IMR-90 (cell line): ENCODE measurements at regions not wholly inside any gene's neighbourhood (a gene's known extent, or its start where the extent isn't known, plus 50 kb on each side); places are given as distances from the start of the nearest gene placed in this dataset.

Experiments
- ATAC-seq: fragments of 200-7000 bp; cut with Tn5 transposase; 2 replicates; pipeline ENCODE4 v1.9.1; 2020; ENCODE audit warnings: low read depth, mild to moderate bottlenecking, moderate library complexity
- BruUV-seq: library from RNA; stranded (reverse); fragments of 400-500 nt; replicated peaks from 2 replicates; lab custom pipeline; 2021; lab: Mats Ljungman, UMichigan
- CTCF ChIA-PET: fragments of 300-600 bp; formaldehyde crosslinking; extraction: SDS; loops from one replicate; lab custom pipeline; 2021; ENCODE audit warnings: antibody characterized with exemption; lab: Yijun Ruan, JAX
- POLR2A ChIA-PET: fragments of 300-600 bp; sonication (Branson Sonifier 250); formaldehyde crosslinking; loops from one replicate; lab custom pipeline; 2022; ENCODE audit warnings: antibody characterized with exemption; ENCODE audit not compliant: unreplicated experiment; lab: Charles Lee
- DNase-seq: peaks from one replicate; pipeline ENCODE4 v3.0.0; 2013
- H2AFZ ChIP-seq: replicated peaks from 2 replicates; pipeline ENCODE3; 2013; ENCODE audit warnings: low read length, mild to moderate bottlenecking; ENCODE audit not compliant: poor library complexity
- H2AK5ac ChIP-seq: 2 replicates; pipeline ENCODE4 v1.6.1; 2013; ENCODE audit warnings: low read depth, low read length, inconsistent platforms
- H2AK9ac ChIP-seq: replicated peaks from 2 replicates; pipeline ENCODE3; 2013; ENCODE audit warnings: mild to moderate bottlenecking, low read depth, low read length, moderate library complexity; ENCODE audit not compliant: poor library complexity
- H2BK120ac ChIP-seq: 2 replicates; pipeline ENCODE4 v1.6.1; 2013; ENCODE audit warnings: low read depth, low read length, inconsistent platforms
- H2BK15ac ChIP-seq: 3 replicates; pipeline ENCODE4 v1.6.1; 2013; ENCODE audit warnings: low read depth, low read length, inconsistent platforms
- H2BK20ac ChIP-seq: 2 replicates; pipeline ENCODE4 v1.6.1; 2013; ENCODE audit warnings: low read depth, mild to moderate bottlenecking, inconsistent platforms, low read length, moderate library complexity
- H2BK5ac ChIP-seq: 2 replicates; pipeline ENCODE4 v1.6.1; 2013; ENCODE audit warnings: mild to moderate bottlenecking, low read depth, low read length, inconsistent platforms; ENCODE audit not compliant: poor library complexity, severe bottlenecking
- H3K14ac ChIP-seq: replicated peaks from 2 replicates; pipeline ENCODE4 v1.6.1; 2013; ENCODE audit warnings: low read depth, low read length, inconsistent platforms
- H3K18ac ChIP-seq: 2 replicates; pipeline ENCODE4 v1.6.1; 2013; ENCODE audit warnings: low read depth, low read length, control low read depth
- H3K23ac ChIP-seq: 2 replicates; pipeline ENCODE4 v1.6.1; 2013; ENCODE audit warnings: low read depth, low read length, inconsistent platforms
- H3K27ac ChIP-seq: 2 replicates; pipeline ENCODE4 v1.5.1; 2013; ENCODE audit warnings: mild to moderate bottlenecking, control low read depth, low read length; ENCODE audit not compliant: insufficient read depth
- H3K27me3 ChIP-seq: 2 replicates; pipeline ENCODE4 v1.6.1; 2013; ENCODE audit warnings: low read length; ENCODE audit not compliant: control insufficient read depth, insufficient read depth
- H3K36me3 ChIP-seq: 2 replicates; pipeline ENCODE4 v1.6.1; 2013; ENCODE audit warnings: low read length, mixed read lengths; ENCODE audit not compliant: control insufficient read depth, insufficient read depth
- H3K4ac ChIP-seq: 2 replicates; pipeline ENCODE4 v1.6.1; 2013; ENCODE audit warnings: low read depth, low read length, inconsistent platforms
- H3K4me1 ChIP-seq: 2 replicates; pipeline ENCODE4 v1.6.1; 2013; ENCODE audit warnings: low read length, mixed read lengths; ENCODE audit not compliant: control insufficient read depth, insufficient read depth
- H3K4me2 ChIP-seq: 2 replicates; pipeline ENCODE4 v1.6.1; 2013; ENCODE audit warnings: low read depth, mild to moderate bottlenecking, control low read depth, low read length, moderate library complexity
- H3K4me3 ChIP-seq: 2 replicates; pipeline ENCODE4 v1.5.1; 2013; ENCODE audit warnings: low read depth, mild to moderate bottlenecking, control low read depth, low read length, moderate library complexity; ENCODE audit not compliant: insufficient read depth
- H3K56ac ChIP-seq: 2 replicates; pipeline ENCODE4 v1.6.1; 2013; ENCODE audit warnings: low read length, inconsistent platforms; ENCODE audit not compliant: insufficient read depth; ENCODE audit errors: extremely low read depth
- H3K79me1 ChIP-seq, 2 experiments: 2 replicates each; pipeline ENCODE4 v1.6.1; 2013; ENCODE audit warnings: low read length in 2 of 2, inconsistent platforms in 1 of 2, low read depth in 1 of 2
- H3K9ac ChIP-seq: 2 replicates; pipeline ENCODE4 v1.6.1; 2013; ENCODE audit warnings: low read depth, low read length, control low read depth
- H3K9me1 ChIP-seq: 2 replicates; pipeline ENCODE4 v1.6.1; 2013; ENCODE audit warnings: low read length, inconsistent platforms; ENCODE audit not compliant: insufficient read depth
- H3K9me3 ChIP-seq: 2 replicates; pipeline ENCODE4 v1.6.1; 2013; ENCODE audit warnings: low read length; ENCODE audit not compliant: control insufficient read depth, insufficient read depth
- H4K20me1 ChIP-seq: 2 replicates; pipeline ENCODE4 v1.6.1; 2013; ENCODE audit warnings: low read length, inconsistent platforms; ENCODE audit not compliant: insufficient read depth
- H4K5ac ChIP-seq: 2 replicates; pipeline ENCODE4 v1.6.1; 2013; ENCODE audit warnings: mild to moderate bottlenecking, low read depth, low read length, control low read depth
- H4K8ac ChIP-seq, 2 experiments: 2 replicates each; pipeline ENCODE4 v1.6.1; 2013; ENCODE audit warnings: low read depth in 2 of 2, low read length in 2 of 2, control low read depth in 1 of 2, inconsistent platforms in 1 of 2
- H4K91ac ChIP-seq: 2 replicates; pipeline ENCODE4 v1.6.1; 2013; ENCODE audit warnings: low read depth, low read length, inconsistent platforms; ENCODE audit not compliant: insufficient read depth
- BHLHE40 ChIP-seq: fragments of 150-350 bp; IDR thresholded peaks from 2 replicates; pipeline ENCODE4 v1.6.1; 2016; ENCODE audit warnings: mild to moderate bottlenecking, low read depth, low read length
- CEBPB ChIP-seq: IDR thresholded peaks from 2 replicates; pipeline ENCODE4 v1.6.1; 2012; ENCODE audit warnings: low read depth, low read length, improper control_type of control experiment
- FOS ChIP-seq: fragments of 150-350 bp; IDR thresholded peaks from 2 replicates; pipeline ENCODE4 v1.6.1; 2016; ENCODE audit warnings: low read depth, low read length
- MAFK ChIP-seq: IDR thresholded peaks from 2 replicates; pipeline ENCODE4 v1.6.1; 2012; ENCODE audit warnings: low read depth, low read length, improper control_type of control experiment
- MAZ ChIP-seq: IDR thresholded peaks from 2 replicates; pipeline ENCODE4 v1.6.1; 2012; ENCODE audit warnings: low read depth, mild to moderate bottlenecking, low read length, improper control_type of control experiment, moderate library complexity, borderline replicate concordance
- MXI1 ChIP-seq: IDR thresholded peaks from 2 replicates; pipeline ENCODE4 v1.6.1; 2012; ENCODE audit warnings: low read depth, mild to moderate bottlenecking, low read length, moderate library complexity, borderline replicate concordance
- NFE2L2 ChIP-seq: fragments of 150-350 bp; IDR thresholded peaks from 2 replicates; pipeline ENCODE4 v1.6.1; 2016; ENCODE audit warnings: low read depth, mild to moderate bottlenecking, low read length
- POLR2A ChIP-seq: IDR thresholded peaks from 2 replicates; pipeline ENCODE4 v1.6.1; 2012; ENCODE audit warnings: mild to moderate bottlenecking, low read depth, low read length
- RAD21 ChIP-seq: IDR thresholded peaks from 2 replicates; pipeline ENCODE4 v1.6.1; 2012; ENCODE audit warnings: low read length, improper control_type of control experiment
- RFX5 ChIP-seq: IDR thresholded peaks from 2 replicates; pipeline ENCODE4 v1.8.0; 2012; ENCODE audit warnings: low read depth, mild to moderate bottlenecking, low read length, moderate library complexity
- SMC3 ChIP-seq: fragments of 150-350 bp; IDR thresholded peaks from 2 replicates; pipeline ENCODE4 v1.6.1; 2016; ENCODE audit warnings: low read depth, mild to moderate bottlenecking, antibody characterized with exemption, low read length, moderate library complexity
- dilution Hi-C: fragments of 300-500 bp; cut with HindIII; formaldehyde crosslinking; loops from one replicate; pipeline ENCODE4 v1.14.3; 2018; ENCODE audit warnings: low sequenced_read_pairs; ENCODE audit not compliant: unreplicated experiment
- in situ Hi-C: fragments of 300-500 bp; cut with MboI; formaldehyde crosslinking; loops from 3 replicates; pipeline ENCODE4 v1.14.3; 2019; ENCODE audit warnings: low sequenced_read_pairs, inconsistent platforms, mixed read lengths
- intact Hi-C: fragments of 100-400 bp; cut with micrococcal nuclease; formaldehyde crosslinking; loops from 2 replicates; pipeline ENCODE4 v1.10.0; 2022
- TF ChIP-seq, protein P1 (sequence below): conservative IDR thresholded peaks from 2 replicates; pipeline ENCODE4 v1.5.1; 2012; ENCODE audit warnings: mild to moderate bottlenecking, low read depth, low read length, improper control_type of control experiment
- TF ChIP-seq, protein P2 (sequence below): fragments of 150-350 bp; IDR thresholded peaks from 2 replicates; pipeline ENCODE4 v1.6.1; 2016; ENCODE audit warnings: low read depth, mild to moderate bottlenecking, low read length, moderate library complexity, borderline replicate concordance
- TF ChIP-seq, protein P3 (sequence below): fragments of 150-350 bp; IDR thresholded peaks from 2 replicates; pipeline ENCODE4 v1.6.1; 2017; ENCODE audit warnings: mild to moderate bottlenecking, antibody characterized with exemption, low read length, low read depth

DNA sequence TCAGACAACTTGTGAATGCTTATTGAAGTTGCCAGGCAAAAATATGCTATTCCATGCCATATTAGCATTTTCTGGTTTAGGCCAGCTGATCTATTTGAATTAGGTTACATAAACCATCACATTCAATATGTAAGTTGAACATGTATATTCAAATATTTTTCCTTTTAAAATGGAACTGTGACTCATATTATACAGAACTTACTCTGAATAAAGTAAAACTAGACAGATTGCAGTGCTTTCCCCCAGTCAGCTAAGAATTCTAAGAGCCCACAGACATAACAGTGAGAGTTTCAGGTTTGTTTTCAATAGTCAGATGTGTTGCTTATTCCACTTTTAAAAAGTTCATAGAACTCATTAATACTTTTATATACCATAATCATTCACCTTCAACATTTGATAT is 119.8 kb downstream of the MGST1 start:
- Histone ChIP-seq H3K9me1 (no peaks in the 10 kb centered on the region), H4K91ac (no peak overlapping the region), H3K4me3 (no peak overlapping the region), H2AK9ac (no peak overlapping the region), H4K8ac (no peak overlapping the region), H3K27ac (no peak overlapping the region), H3K4me2 (no peak overlapping the region), H3K4ac (no peak overlapping the region), H4K5ac (no peak overlapping the region), H3K9me3 (no peaks in the 10 kb centered on the region), H2AK5ac (no peak overlapping the region), H3K4me1 (no peaks in the 10 kb centered on the region), H2BK120ac (no peak overlapping the region), H2AFZ (no peak overlapping the region), H3K14ac (no peak overlapping the region), H3K27me3 (no peaks in the 10 kb centered on the region), H2BK5ac (no peak overlapping the region), H4K20me1 (no peaks in the 10 kb centered on the region), H3K23ac (no peak overlapping the region), H3K9ac (no peak overlapping the region), H3K56ac (no peak overlapping the region), H3K36me3 (no peaks in the 10 kb centered on the region), H3K18ac (no peak overlapping the region), H2BK20ac (no peak overlapping the region), H2BK15ac (no peak overlapping the region), H3K79me1 (no peaks in the 10 kb centered on the region)
- dilution Hi-C loops: no loop called here
- TF ChIP-seq FOS: no peak
- TF ChIP-seq POLR2A: no peak
- no peak for TF ChIP-seq CEBPB
- TF ChIP-seq BHLHE40: no peak
- TF ChIP-seq SMC3: no peak
- TF ChIP-seq, protein P1, sequence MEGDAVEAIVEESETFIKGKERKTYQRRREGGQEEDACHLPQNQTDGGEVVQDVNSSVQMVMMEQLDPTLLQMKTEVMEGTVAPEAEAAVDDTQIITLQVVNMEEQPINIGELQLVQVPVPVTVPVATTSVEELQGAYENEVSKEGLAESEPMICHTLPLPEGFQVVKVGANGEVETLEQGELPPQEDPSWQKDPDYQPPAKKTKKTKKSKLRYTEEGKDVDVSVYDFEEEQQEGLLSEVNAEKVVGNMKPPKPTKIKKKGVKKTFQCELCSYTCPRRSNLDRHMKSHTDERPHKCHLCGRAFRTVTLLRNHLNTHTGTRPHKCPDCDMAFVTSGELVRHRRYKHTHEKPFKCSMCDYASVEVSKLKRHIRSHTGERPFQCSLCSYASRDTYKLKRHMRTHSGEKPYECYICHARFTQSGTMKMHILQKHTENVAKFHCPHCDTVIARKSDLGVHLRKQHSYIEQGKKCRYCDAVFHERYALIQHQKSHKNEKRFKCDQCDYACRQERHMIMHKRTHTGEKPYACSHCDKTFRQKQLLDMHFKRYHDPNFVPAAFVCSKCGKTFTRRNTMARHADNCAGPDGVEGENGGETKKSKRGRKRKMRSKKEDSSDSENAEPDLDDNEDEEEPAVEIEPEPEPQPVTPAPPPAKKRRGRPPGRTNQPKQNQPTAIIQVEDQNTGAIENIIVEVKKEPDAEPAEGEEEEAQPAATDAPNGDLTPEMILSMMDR: no peak
- TF ChIP-seq MXI1: no peak
- TF ChIP-seq RAD21: no peak
- no peak for TF ChIP-seq NFE2L2
- TF ChIP-seq, protein P2, sequence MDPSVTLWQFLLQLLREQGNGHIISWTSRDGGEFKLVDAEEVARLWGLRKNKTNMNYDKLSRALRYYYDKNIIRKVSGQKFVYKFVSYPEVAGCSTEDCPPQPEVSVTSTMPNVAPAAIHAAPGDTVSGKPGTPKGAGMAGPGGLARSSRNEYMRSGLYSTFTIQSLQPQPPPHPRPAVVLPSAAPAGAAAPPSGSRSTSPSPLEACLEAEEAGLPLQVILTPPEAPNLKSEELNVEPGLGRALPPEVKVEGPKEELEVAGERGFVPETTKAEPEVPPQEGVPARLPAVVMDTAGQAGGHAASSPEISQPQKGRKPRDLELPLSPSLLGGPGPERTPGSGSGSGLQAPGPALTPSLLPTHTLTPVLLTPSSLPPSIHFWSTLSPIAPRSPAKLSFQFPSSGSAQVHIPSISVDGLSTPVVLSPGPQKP: no peak
- TF ChIP-seq MAZ: no peak
- TF ChIP-seq MAFK: no peak
- no peak for TF ChIP-seq RFX5
- TF ChIP-seq, protein P3, sequence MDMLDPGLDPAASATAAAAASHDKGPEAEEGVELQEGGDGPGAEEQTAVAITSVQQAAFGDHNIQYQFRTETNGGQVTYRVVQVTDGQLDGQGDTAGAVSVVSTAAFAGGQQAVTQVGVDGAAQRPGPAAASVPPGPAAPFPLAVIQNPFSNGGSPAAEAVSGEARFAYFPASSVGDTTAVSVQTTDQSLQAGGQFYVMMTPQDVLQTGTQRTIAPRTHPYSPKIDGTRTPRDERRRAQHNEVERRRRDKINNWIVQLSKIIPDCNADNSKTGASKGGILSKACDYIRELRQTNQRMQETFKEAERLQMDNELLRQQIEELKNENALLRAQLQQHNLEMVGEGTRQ: no peak
- intact Hi-C loops: no loop called here
- CTCF ChIA-PET: no interaction called here
- POLR2A ChIA-PET: no interaction called here
- DNase-seq (no peak), ATAC-seq (no peak)
- in situ Hi-C loops: no loop called here
- no TSS peak for BruUV-seq
